LHCN-M2 (cell line): ENCODE measurements at regions not wholly inside any gene's neighbourhood (a gene's known extent, or its start where the extent isn't known, plus 50 kb on each side); places are given as distances from the start of the nearest gene placed in this dataset.

Experiments
- DNase-seq: peaks from one replicate; pipeline ENCODE4 v3.0.0-alpha.2; 2012; ENCODE audit warnings: low read depth

DNA sequence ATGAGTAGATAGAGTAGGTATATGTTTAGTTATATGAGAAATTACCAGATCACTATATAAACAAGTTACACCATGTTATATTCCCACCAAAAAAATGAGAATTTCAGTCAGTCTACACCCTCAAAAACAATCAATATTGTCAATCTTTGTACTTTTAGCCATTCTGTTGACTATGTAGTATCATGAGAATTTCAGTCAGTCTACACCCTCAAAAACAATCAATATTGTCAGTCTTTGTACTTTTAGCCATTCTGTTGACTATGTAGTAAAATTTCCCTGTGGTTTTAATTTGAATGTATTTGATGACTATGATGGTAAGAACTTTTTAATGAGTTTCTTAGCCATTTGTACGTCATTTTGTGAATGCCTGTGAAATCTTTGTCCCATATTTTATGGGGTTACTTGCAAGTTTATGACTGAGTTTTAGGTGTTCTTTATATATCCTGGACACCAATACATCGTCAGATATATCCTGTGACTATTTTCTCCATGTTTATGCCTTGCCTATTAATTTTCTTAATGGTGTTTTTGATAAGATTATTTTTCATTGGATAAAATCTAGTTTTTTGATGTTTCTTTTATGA, 528.4 kb upstream of the SPHKAP start:
- no peak for DNase-seq

DNA sequence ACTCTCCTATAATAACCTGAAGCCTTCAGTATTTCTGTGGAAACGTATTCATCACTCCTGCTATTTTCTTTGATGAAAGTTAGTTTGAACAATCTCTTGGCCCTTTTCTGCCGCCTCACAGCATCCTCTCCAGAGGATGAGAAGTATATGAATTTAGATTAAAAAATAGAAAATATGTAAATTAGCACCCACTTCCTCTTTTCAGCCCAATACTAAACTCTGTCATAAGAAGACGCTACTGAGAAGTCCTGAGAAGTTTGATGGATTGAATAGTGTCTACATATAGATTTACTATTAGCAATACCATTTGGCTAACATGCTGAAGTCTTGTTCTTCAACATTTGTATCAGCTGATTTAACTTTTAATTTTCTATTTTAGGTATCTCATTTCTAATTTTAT, 526.4 kb upstream of the SPHKAP start:
- no peak for DNase-seq

DNA sequence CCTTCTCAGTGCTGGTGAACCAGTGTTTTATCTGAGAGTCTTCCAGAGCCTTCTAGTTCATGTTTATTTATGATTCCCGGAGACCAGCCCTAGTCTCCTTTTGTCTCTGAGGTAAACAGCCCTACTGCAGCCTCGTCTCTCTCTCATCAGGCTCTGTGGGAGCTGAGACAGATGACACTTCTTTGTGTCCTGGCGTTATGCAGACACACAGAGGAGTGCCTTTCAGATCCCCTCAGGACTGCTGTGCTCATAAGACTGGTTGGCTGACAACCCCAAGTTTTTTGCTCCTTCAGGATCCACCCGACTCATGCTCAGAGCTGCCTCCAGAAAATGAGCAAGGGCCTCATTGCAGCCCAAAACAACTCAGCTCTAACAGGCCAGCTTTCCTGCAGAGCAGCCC, 523.8 kb upstream of the SPHKAP start:
- DNase-seq, result no peak

DNA sequence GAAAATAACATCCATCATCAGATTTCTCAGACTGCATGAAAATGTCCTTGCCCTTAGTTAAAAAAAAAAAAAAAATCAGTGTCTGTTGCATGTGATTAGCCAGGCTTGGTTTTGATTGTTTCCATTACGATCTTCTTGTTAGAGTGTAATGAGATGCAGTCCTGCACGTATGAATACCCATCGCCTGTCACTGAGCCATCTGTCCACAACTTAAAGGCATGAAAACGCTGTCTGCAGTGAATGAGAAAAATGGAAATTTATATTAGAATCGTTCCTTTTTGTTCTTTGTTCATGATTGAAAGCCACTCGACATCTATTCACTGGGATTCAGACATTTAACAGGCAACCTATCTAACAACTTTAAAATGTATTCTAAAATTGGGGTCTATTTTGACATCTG, 521.7 kb upstream of the SPHKAP start:
- no peak for DNase-seq

DNA sequence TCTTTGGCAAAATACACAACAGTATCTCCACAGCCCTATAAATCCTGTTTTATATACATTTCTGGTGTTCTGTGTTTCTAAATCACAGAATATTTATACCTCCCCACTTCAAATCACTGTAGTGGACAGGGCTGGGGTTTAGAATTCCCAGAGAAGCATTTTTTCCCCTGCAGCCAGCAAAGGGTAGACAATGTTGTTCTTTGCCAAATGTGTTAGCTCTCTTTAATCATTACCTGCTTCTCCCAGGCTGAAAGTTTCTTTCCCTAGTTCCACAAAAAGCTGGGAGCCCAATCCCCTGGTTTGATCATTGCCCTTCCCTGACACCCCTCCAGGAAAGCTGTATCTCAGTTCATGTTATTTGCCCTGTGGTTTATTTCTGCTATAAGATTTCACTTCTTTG, 520.0 kb upstream of the SPHKAP start:
- DNase-seq, result no peak

DNA sequence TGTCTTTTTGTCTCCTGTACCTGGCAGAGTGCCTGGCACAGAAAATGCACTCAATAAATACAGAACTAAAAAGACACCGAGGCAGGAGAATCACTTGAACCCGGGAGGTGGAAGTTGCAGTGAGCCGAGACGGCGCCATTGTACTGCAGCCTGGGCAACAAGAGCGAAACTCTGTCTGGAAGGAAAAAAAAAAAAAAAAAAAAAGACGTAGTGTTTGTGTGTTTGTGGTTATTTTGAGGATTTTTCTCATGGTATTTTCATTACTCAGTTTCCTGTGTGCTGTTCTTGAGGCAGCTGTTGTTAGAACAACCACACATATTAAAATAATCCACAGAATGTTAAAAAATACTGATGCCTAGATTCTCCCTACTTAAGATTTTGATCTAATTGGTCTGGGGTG, 519.2 kb upstream of the SPHKAP start:
- peak; percentile 92 for DNase-seq

DNA sequence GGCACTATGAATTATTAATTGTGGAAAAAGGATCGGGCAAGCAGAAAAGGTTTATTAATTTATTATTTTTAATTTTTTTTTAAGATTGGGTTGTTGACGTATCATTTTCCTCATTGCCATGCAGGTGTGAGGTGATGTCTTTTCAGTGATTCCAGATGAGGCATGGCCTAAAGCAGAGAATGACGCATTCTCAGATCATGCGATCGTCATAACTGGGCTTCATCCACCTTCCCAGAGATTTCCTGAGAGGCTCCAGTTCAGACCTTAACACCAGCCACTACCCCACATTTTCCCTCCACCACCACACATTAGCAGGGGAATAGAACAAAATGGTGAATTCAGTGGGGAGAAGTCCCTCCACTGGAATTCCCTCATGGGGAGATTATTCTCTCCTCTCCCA, 518.4 kb upstream of the SPHKAP start:
- no peak for DNase-seq

DNA sequence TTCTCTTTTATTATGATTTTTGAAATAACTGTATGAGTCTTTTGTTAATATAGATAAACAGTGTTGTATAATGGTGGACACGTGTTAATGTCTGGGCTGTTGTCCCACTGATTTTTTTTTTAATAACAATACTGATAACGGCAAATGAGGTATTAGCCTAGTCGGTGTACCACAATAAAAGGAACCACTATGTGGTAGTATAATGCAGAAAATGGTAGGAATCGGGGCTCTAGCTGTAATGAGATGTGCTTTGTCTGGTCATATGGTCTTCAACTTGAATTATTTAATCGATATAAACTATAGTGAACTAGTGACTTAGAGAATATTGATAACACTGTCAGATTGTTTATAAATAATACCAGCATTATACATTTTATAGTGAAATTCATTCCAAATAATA, 517.9 kb upstream of the SPHKAP start:
- peak; percentile 52 for DNase-seq

DNA sequence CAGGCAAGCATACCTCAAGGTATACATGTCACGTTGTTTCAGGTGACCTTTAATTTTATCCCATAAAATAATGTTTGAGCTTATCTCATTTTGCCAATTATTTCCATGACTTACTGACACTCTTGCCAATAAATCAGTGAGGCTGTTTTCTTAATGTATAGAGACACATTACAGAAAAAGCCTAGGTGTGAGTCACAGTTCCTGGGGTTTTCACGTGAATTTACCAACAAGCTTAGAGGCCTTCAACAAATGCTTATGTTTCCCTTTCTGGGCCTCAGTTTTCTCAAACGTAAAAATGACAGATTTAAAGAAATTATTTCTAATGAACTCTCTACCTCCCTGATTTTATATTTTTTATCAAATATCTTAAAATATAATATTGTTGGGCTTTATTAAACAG, 517.5 kb upstream of the SPHKAP start:
- DNase-seq, result no peak

DNA sequence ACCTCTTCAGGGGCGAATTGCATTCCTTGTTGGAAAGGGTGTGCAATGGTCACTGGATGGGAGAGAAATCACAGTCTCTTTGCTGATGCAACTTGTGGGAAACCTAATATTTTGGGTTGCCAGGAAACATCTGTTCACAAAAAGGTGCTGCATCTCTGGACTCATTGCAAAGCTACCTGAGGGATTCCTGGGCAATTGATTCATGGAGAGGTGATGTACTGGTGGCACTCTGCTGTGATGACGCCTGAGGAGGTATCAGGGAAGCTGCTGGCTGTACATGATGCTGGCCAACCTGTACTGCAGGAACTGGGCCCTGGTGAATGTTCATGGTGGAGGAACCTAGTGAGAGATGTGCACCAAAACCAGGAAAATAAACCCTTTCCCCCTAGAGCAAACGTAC, 516.0 kb upstream of the SPHKAP start:
- DNase-seq, result no peak

DNA sequence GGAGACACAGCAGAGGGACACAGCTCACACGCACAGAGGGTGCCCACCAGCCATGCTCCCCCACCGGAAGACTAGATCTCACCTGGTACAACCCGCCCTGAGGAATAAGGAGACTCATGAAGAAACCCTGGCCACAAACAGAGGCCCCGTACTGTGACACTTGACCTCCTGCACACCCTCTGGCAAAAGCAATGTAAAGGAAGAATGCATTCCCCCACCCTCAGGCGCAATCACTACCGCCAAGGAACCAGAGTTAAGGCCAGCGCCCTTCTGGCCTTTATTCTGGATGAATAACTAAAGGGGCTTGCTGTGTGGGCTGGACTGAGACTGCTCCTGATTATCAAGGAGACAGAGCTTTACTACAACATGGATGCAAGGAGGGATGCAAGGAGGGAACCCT, 509.2 kb upstream of the SPHKAP start:
- no peak for DNase-seq

DNA sequence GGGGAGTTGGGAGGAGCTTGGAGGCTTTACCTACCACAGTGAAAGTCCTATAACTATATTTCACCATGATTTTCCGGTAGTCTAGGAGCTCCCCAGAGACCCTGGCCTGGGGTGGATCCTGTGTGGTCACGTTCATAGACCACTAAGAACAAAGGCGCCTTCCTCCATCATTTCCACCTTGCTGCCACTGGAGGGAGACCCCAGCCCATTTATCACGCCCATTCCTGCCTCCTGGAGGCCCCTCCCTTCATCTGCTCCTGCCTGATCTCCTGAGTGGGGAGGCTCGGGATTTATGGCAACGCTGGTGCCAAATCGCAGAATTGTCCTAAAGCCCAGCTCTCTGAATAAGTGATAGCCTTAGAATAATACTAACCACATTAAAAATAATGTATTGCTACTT, 507.6 kb upstream of the SPHKAP start:
- DNase-seq, result peak; percentile 35

DNA sequence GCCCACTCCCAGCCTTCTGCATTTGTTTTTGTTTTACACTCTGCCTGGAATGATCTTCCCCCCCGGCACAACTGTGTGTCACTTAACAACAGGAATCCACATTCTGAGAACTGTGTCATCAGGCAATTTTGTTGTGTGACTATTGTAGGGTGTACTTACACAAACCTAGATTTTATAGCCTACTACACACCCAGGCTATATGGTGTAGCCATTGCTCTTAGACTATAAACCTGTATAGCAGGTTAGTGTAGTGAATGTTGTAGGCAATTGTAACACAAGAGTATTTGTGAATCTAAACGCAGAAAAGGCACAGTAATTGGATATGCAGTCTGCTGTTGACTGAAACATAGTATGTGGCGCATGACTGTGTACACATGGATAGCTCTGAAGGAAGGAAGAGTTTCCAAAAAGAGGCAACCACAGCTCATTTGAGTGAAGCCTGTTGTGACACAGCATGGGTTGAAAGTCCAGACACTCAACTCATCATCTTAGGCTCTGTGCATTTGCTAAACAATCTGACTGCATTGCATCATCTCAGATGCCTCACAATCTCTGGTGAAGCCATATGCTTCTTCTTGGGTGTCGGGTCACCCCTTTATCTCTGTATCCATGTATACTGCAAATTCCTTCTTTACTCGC, 506.6 kb upstream of the SPHKAP start:
- DNase-seq, result peak; percentile 56

DNA sequence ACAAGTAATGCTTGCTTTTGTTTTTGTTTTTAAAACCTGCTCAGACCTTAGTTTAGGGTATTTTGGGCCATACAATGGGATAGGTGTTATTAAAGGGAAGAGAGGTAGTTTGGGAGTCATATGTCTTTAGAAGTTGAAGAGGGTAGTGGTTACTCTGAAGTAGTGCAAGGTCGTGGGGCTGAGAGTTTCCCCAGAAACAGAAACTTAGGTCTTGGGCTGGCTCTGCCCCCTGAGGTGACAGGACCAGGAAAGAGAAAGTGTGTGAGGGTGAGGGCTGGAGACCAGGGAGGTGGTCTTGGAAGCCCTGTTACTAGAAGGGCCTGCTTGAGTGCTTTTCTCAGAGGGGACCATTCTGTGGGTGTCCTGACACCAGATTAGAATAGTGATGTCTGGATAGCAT, 500.5 kb upstream of the SPHKAP start:
- DNase-seq, result no peak

DNA sequence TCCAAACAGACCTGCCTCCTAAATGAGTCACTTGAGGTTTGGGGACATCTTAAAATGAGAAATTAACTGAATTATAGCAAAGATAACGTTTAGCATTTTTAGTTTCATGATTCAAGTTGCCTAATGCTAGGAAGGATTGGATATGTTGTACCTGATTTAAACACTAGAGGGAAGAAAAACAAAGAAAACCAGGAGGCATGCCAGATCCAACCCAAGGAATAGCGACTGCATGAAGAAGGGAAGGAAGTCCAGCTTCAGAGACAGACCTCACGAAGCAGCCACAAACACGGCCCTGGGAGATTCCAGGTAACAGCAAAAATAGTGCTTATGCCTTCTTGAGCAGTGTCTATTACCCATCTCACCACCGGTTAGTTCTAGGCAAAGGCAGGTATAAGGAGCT, 499.9 kb upstream of the SPHKAP start:
- peak; percentile 61 for DNase-seq

DNA sequence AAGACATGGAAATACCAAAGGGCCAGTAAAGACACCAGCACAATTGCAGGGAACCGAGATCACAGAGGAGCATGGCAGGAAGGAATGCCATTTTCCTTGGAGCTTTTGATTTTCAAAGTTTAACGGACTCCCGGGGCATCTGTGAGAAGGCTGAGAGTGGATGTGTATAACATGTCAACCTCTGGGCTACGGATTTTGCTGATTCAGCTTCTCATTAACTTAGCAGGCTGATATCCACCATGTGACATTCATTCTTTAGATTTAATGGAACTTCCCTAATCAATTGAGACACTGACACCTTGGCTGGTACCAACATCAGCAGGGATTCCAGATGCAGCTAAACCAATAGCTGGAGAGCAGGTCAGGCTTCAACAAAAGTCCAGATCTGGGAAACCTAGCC, 496.6 kb upstream of the SPHKAP start:
- DNase-seq, result no peak

DNA sequence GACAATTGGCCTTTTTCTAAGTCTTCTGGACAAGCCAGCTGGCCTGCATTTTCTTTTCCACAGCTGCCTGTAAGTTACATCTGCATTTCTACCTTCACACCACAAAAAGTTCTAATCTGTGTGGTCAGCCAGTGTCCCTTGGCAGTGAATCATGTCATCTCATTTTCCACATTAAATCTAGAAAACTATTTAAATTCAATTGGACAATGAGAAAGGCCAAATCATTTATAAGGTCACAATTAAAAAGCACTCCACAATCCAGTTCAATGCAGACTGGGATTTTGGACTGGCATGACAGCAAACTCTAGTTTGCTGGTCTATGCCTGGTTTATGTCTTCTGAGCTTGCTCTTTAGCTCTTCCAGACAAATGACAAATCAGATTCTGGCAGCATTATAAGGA, 494.2 kb upstream of the SPHKAP start:
- DNase-seq, result no peak

DNA sequence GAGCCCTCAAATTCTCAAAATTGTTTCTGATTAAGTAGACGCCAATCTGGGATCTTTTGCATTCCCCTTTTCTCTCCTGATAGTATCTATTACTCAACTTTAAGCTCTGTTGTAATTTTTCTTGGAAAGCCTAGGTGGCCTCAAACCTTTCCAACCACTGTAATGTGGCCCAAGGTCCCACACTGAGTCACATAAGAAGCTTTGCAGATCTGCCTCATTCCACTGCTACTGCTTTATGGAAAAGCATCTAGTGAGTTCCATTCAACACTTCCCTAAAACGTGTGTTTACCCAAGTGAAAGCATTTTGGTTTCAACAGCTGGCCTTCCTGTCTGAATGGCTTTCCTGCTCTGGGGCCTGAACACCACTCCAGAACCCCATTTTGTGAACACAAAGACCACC, 493.6 kb upstream of the SPHKAP start:
- DNase-seq, result peak; percentile 44

DNA sequence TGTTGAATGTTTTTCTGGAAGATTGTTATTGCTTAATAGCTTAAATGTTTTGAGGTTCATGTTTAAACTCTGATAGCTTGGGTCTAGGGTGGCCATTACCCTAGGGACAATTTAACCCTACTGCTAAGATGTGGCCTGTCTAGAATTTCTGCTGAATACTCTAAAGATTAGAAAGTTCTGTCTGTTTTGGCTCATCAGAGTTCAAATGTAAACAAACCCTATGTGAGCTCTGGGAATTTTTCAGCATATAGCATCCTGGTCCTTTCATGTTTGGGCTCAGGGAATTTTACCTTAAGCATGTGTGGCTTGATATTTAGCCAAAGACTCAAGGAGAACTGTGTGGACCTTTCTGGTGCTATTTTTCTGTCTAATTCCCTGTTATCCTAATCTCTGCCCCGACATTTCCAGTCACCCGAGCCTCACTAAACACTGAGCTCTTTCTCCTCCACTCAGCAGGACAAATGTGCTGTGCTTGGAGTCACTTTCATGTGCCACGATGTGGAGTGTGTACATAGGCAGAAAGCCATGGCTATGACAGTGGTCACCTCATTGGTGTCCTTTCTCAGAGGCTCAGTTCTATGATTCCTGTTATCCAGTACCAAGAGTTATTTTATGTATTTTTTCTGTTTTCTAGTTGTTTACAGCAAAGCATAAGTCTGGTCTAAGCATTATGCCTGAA, 492.5 kb upstream of the SPHKAP start:
- no peak for DNase-seq

DNA sequence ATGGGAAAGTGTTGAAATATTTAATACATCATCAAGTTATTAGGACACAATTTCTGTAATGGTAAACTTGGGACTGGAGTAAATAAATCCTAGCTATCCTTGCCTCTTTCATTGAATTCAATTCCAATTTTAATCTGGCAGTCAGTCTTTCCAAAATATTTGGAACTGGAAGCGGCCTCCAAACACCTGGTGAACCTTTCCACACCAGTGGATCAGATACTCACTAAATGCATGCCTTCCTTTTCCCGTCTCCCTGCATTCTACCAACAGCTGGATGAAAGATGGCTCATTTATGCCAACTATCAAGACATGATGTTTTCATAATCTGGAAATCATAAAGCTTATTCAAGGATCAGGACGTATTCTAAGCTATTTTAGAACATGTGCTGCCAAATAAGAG, 488.2 kb upstream of the SPHKAP start:
- no peak for DNase-seq

DNA sequence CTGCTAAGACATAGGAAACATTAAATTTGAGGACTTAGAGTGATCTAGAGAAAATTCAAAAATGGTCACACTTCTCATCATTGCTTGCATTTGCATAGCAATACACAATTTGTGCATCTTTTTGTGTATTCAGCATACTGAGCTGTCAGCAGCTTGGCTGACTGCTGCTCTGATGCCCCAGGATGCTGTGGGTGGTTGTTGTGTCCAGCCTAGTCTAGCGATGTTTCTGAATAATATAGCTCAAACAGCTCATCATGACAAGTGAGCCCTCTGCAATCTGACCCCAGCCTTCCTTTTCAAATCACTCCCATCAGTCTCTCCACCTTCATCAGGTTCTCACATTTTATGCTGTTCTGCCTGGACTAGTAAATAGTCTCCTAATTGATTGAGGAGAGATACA, 483.7 kb upstream of the SPHKAP start:
- DNase-seq, result no peak

DNA sequence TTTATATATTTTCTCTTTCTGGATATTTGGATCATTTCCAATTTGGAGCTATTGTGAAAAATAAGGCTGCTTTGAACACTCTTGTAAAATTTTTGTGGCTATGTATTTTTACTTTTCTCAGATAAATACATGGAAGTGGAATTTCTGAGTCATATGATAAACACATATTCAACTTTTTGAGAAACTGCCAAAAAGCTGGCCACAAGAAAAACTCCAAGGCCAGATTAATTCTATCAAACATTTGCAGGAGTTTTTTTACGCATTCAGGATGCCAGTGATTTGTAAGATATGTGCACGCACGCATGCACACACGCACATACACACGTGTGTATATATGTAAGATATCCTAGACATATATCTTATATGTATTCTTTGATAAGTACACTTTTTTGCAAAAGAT, 477.5 kb upstream of the SPHKAP start:
- DNase-seq, result peak; percentile 90

DNA sequence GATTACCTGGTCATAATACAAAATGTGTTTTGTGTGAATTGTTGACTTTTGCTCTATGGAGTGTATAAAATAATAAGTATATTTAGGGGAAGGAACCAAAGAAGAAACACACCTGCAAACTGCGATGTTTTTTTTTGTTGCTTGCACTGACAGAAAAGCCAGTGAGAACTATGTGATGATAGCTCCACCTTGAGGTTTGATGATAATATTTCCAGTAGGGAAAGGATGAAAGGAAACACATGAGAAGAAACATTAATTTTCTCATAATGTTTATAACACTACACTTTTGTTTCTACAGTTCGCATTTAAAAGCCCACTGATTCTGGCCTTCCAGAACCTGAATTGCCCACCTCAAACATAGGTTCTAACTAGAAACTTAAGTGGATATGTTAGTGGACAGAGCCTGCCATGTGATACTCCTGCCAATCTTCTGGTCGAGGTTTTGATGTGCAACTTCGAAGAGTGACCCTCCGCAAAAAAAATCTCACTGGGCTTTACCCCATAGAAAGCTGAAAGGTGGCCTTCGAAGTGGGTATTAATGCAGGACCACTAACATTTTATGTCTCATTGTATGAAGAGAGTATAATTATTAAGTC, 476.4 kb upstream of the SPHKAP start:
- peak; percentile 47 for DNase-seq
